Neural progenitor cell (in vitro differentiated cells): ENCODE measurements at regions not wholly inside any gene's neighbourhood (a gene's known extent, or its start where the extent isn't known, plus 50 kb on each side); places are given as distances from the start of the nearest gene placed in this dataset.

Source experiments
- DNase-seq: peaks from one replicate; pipeline ENCODE4 v3.0.0-alpha.2; 2016; ENCODE audit warnings: low spot score
- H2AFZ ChIP-seq: fragments of 200-600 bp; sonication (generic); replicated peaks from 2 replicates; pipeline ENCODE4 v1.6.1; 2016; ENCODE audit warnings: antibody characterized with exemption
- H3F3A ChIP-seq: fragments of 200-600 bp; sonication (generic); 2 replicates; pipeline ENCODE4 v1.6.1; 2016; ENCODE audit warnings: antibody characterized with exemption, low read depth
- H3K27ac ChIP-seq: fragments of 200-600 bp; sonication (generic); 2 replicates; pipeline ENCODE4 v1.5.1; 2016; ENCODE audit warnings: mild to moderate bottlenecking
- H3K27me3 ChIP-seq: fragments of 200-600 bp; sonication (generic); 2 replicates; pipeline ENCODE4 v1.6.1; 2016; ENCODE audit warnings: mild to moderate bottlenecking, moderate library complexity
- H3K36me3 ChIP-seq: fragments of 200-600 bp; sonication (generic); 2 replicates; pipeline ENCODE4 v1.5.1; 2016
- H3K4me1 ChIP-seq: fragments of 200-600 bp; sonication (generic); 2 replicates; pipeline ENCODE4 v1.6.1; 2016; ENCODE audit warnings: mixed run types
- H3K4me2 ChIP-seq: fragments of 200-600 bp; sonication (generic); 2 replicates; pipeline ENCODE4 v1.6.1; 2016
- H3K4me3 ChIP-seq: fragments of 200-600 bp; sonication (generic); 2 replicates; pipeline ENCODE4 v1.5.1; 2016
- H3K79me2 ChIP-seq: fragments of 200-600 bp; sonication (generic); 2 replicates; pipeline ENCODE4 v1.6.1; 2016; ENCODE audit warnings: low read depth
- H3K9ac ChIP-seq: fragments of 200-600 bp; sonication (generic); 2 replicates; pipeline ENCODE4 v1.6.1; 2016
- H3K9me3 ChIP-seq: fragments of 200-600 bp; sonication (generic); 2 replicates; pipeline ENCODE4 v1.5.1; 2016; ENCODE audit warnings: low read depth
- H4K20me1 ChIP-seq: fragments of 200-600 bp; sonication (generic); 2 replicates; pipeline ENCODE4 v1.6.1; 2016; ENCODE audit warnings: low read depth
- H3K27ac Mint-ChIP-seq: 3 replicates; pipeline ENCODE4 v1.8.0; 2021; ENCODE audit warnings: mixed read lengths
- H3K27me3 Mint-ChIP-seq: 2 replicates; pipeline ENCODE4 v1.8.0; 2022; ENCODE audit warnings: low read depth, mild to moderate bottlenecking, inconsistent platforms, moderate library complexity, mixed read lengths; ENCODE audit not compliant: insufficient read depth
- H3K36me3 Mint-ChIP-seq: 3 replicates; pipeline ENCODE4 v1.8.0; 2021; ENCODE audit warnings: mixed read lengths
- H3K4me1 Mint-ChIP-seq: 3 replicates; pipeline ENCODE4 v1.8.0; 2021; ENCODE audit warnings: mixed read lengths
- H3K4me3 Mint-ChIP-seq: 3 replicates; pipeline ENCODE4 v1.8.0; 2021; ENCODE audit warnings: mild to moderate bottlenecking, moderate library complexity, mixed read lengths
- H3K9me3 Mint-ChIP-seq: 3 replicates; pipeline ENCODE4 v1.8.0; 2020; ENCODE audit warnings: mixed read lengths
- CTCF ChIP-seq: fragments of 200-600 bp; sonication (generic); IDR thresholded peaks from 2 replicates; pipeline ENCODE4 v1.5.1; 2017; ENCODE audit warnings: antibody characterized with exemption, mild to moderate bottlenecking
- EZH2 ChIP-seq: fragments of 200-600 bp; sonication (generic); IDR thresholded peaks from 2 replicates; pipeline ENCODE4 v1.6.1; 2017; ENCODE audit warnings: antibody characterized with exemption, mild to moderate bottlenecking, moderate library complexity
- EZH2phosphoT487 ChIP-seq: fragments of 200-600 bp; sonication (generic); IDR thresholded peaks from 2 replicates; pipeline ENCODE4 v1.6.1; 2017; ENCODE audit warnings: antibody characterized with exemption

- Histone ChIP-seq H3F3A (no peaks in the 10 kb centered on the region), H3K36me3 (no peaks in the 10 kb centered on the region), H3K9me3 (no peaks in the 10 kb centered on the region), H3K9ac (no peak overlapping the region), H3K79me2 (no peaks in the 10 kb centered on the region), H2AFZ (no peak overlapping the region), H3K4me1 (no peaks in the 10 kb centered on the region), H3K27me3 (no peaks in the 10 kb centered on the region), H3K4me2 (no peak overlapping the region), H4K20me1 (no peaks in the 10 kb centered on the region), H3K27ac (no peak overlapping the region), H3K4me3 (no peak overlapping the region)
- TF ChIP-seq EZH2 (no peak), EZH2phosphoT487 (no peak), CTCF (no peak)
- no peaks in the 10 kb centered on the region for H3K4me1 Mint-ChIP-seq
- DNase-seq: no peak
- no peak overlapping the region for H3K4me3 Mint-ChIP-seq
- no peaks in the 10 kb centered on the region for H3K36me3 Mint-ChIP-seq
- H3K27me3 Mint-ChIP-seq: no peaks in the 10 kb centered on the region
- no peak overlapping the region for H3K27ac Mint-ChIP-seq
- H3K9me3 Mint-ChIP-seq: no peaks in the 10 kb centered on the region
Observed at GRCh38 chr2:145918951-145919350, 1399.0 kb upstream of the ZEB2 start.

DNA sequence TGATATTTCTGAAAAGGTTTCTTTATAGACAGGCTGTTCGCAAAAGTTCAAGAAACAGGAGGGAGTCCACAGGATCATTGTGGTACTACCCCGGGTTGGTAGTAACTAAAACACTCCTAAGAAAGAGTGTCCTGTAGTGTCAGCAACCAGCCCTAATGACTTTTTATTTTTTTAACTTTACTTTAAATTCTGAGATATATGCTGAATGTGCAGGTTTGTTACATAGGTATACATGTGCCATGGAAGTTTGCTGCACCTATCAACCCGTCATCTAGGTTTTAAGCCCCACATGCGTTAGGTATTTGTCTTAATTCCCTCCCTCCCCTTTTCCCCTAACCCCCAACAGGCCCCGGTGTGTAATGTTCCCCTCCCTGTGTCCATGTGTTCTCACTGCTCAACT is 1396.9 kb upstream of the ZEB2 start:
- H3K4me3 Mint-ChIP-seq: no peak overlapping the region
- H3K36me3 Mint-ChIP-seq: no peaks in the 10 kb centered on the region
- Histone ChIP-seq H3K4me3 (no peak overlapping the region), H4K20me1 (no peaks in the 10 kb centered on the region), H2AFZ (no peak overlapping the region), H3K36me3 (no peaks in the 10 kb centered on the region), H3K27me3 (no peaks in the 10 kb centered on the region), H3K4me1 (peaks cover 10% of the 10 kb centered on the region), H3K9me3 (no peaks in the 10 kb centered on the region), H3K79me2 (no peaks in the 10 kb centered on the region), H3K4me2 (no peak overlapping the region), H3K9ac (no peak overlapping the region), H3K27ac (no peak overlapping the region), H3F3A (peaks cover 6% of the 10 kb centered on the region)
- TF ChIP-seq CTCF (no peak), EZH2 (no peak), EZH2phosphoT487 (no peak)
- H3K27me3 Mint-ChIP-seq: no peaks in the 10 kb centered on the region
- no peak for DNase-seq
- no peak overlapping the region for H3K27ac Mint-ChIP-seq
- no peaks in the 10 kb centered on the region for H3K9me3 Mint-ChIP-seq
- peaks cover 5% of the 10 kb centered on the region for H3K4me1 Mint-ChIP-seq

- no peak overlapping the region for H3K27ac Mint-ChIP-seq
- Histone ChIP-seq H3K27me3 (no peaks in the 10 kb centered on the region), H3F3A (peaks cover 6% of the 10 kb centered on the region), H3K4me3 (no peak overlapping the region), H3K27ac (no peak overlapping the region), H3K9ac (no peak overlapping the region), H4K20me1 (no peaks in the 10 kb centered on the region), H3K4me2 (no peak overlapping the region), H3K4me1 (peaks cover 11% of the 10 kb centered on the region), H3K79me2 (no peaks in the 10 kb centered on the region), H3K9me3 (no peaks in the 10 kb centered on the region), H2AFZ (no peak overlapping the region), H3K36me3 (no peaks in the 10 kb centered on the region)
- no peak overlapping the region for H3K4me3 Mint-ChIP-seq
- no peaks in the 10 kb centered on the region for H3K27me3 Mint-ChIP-seq
- no peaks in the 10 kb centered on the region for H3K36me3 Mint-ChIP-seq
- no peaks in the 10 kb centered on the region for H3K9me3 Mint-ChIP-seq
- H3K4me1 Mint-ChIP-seq: peaks cover 7% of the 10 kb centered on the region
- TF ChIP-seq EZH2phosphoT487: no peak
- TF ChIP-seq EZH2: no peak
- no peak for TF ChIP-seq CTCF
- DNase-seq: no peak
Observed at GRCh38 chr2:145914716-145915115, 1394.8 kb upstream of the ZEB2 start.

- Mint-ChIP-seq H3K36me3 (no peaks in the 10 kb centered on the region), H3K27me3 (no peaks in the 10 kb centered on the region), H3K9me3 (no peaks in the 10 kb centered on the region), H3K4me1 (peaks cover 7% of the 10 kb centered on the region), H3K4me3 (no peak overlapping the region), H3K27ac (no peak overlapping the region)
- no peaks in the 10 kb centered on the region for H4K20me1 ChIP-seq
- no peak overlapping the region for H2AFZ ChIP-seq
- H3K4me2 ChIP-seq: no peak overlapping the region
- no peak for TF ChIP-seq CTCF
- TF ChIP-seq EZH2: no peak
- no peak for TF ChIP-seq EZH2phosphoT487
- peaks cover 6% of the 10 kb centered on the region for H3F3A ChIP-seq
- H3K4me1 ChIP-seq: peaks cover 11% of the 10 kb centered on the region
- H3K4me3 ChIP-seq: no peak overlapping the region
- no peaks in the 10 kb centered on the region for H3K9me3 ChIP-seq
- DNase-seq: no peak
- H3K27ac ChIP-seq: no peak overlapping the region
- no peaks in the 10 kb centered on the region for H3K79me2 ChIP-seq
- H3K9ac ChIP-seq: no peak overlapping the region
- no peaks in the 10 kb centered on the region for H3K36me3 ChIP-seq
- no peaks in the 10 kb centered on the region for H3K27me3 ChIP-seq
Observed at GRCh38 chr2:145910416-145910815, 1390.5 kb upstream of the ZEB2 start.
